Left colon (tissue), 2 donors: ENCODE measurements at regions not wholly inside any gene's neighbourhood (a gene's known extent, or its start where the extent isn't known, plus 50 kb on each side); places are given as distances from the start of the nearest gene placed in this dataset.
"Not testable (repeated sequence)": the region's sequence is repeated elsewhere in the genome, so short reads cannot be mapped to it uniquely, and the experiment has no call there.

Experiments used
- ATAC-seq: fragments of 200-7000 bp; cut with Tn5 transposase; one replicate; pipeline ENCODE4 v1.9.1; 2020; ENCODE audit warnings: mild to moderate bottlenecking, moderate library complexity
- DNase-seq, 2 donors: peaks; one replicate each; pipeline ENCODE4 v3.0.0-alpha.2; 2020
- intact Hi-C, 2 donors: fragments of 100-400 bp; cut with DNase I in 1 of 2; cut with micrococcal nuclease in 1 of 2; formaldehyde crosslinking; loops; one replicate each; pipeline versions ENCODE4 v1.11.2 to v1.14.0; 2022; cut with DNase I, micrococcal nuclease
- donor health status: DM: no; HTN: no; CAD: no.
- donor health status: DM: yes; HTN: yes; CAD: no.

- intact Hi-C loops: no loop called here
- DNase-seq: no peak
- no peak for ATAC-seq
Observed at GRCh38 chr13:40002016-40002415, 346.6 kb downstream of the COG6 start.

- DNase-seq (no peak), ATAC-seq (no peak)
- intact Hi-C loops: no loop called here
Observed at GRCh38 chr13:40013554-40013953, 358.1 kb downstream of the COG6 start.

- intact Hi-C loops: no loop called here
- ATAC-seq (no peak), DNase-seq (no peak)
Observed at GRCh38 chr13:40016953-40017660, 361.6 kb downstream of the COG6 start.

GRCh38 chr13:40017662-40018262, 362.3 kb downstream of the COG6 start:
- intact Hi-C loops: no loop called here
- DNase-seq: no peak
- ATAC-seq: no peak

GRCh38 chr13:40023595-40024203, 368.2 kb downstream of the COG6 start:
- no peak for ATAC-seq
- intact Hi-C loops: no loop called here
- DNase-seq: no peak

GRCh38 chr13:40024204-40024966, 368.9 kb downstream of the COG6 start:
- DNase-seq (no peak), ATAC-seq (no peak)

GRCh38 chr13:40024967-40025714, 369.7 kb downstream of the COG6 start:
- intact Hi-C loops: no loop called here

More at GRCh38 chr13:40024204-40024966, 368.9 kb downstream of the COG6 start:
- intact Hi-C loops: no loop called here

GRCh38 chr13:40026174-40026585, 370.7 kb downstream of the COG6 start:
- DNase-seq (no peak), ATAC-seq (no peak)
- intact Hi-C loops: no loop called here

More at GRCh38 chr13:40024967-40025714, 369.7 kb downstream of the COG6 start:
- DNase-seq: no peak
- ATAC-seq: no peak

- no peak for ATAC-seq
- intact Hi-C loops: no loop called here
- DNase-seq: no peak
Observed at GRCh38 chr13:40026741-40027140, 371.3 kb downstream of the COG6 start.

- intact Hi-C loops: no loop called here
- ATAC-seq (no peak), DNase-seq (no peak)
Observed at GRCh38 chr13:40028446-40028845, 373.0 kb downstream of the COG6 start.

- no peak for ATAC-seq
- DNase-seq: no peak
- intact Hi-C loops: no loop called here
Observed at GRCh38 chr13:40031031-40031430, 375.6 kb downstream of the COG6 start.

- no peak for DNase-seq
- no peak for ATAC-seq
- intact Hi-C loops: no loop called here
Observed at GRCh38 chr13:40039061-40039460, 383.6 kb downstream of the COG6 start.

GRCh38 chr13:40042991-40043390, 387.5 kb downstream of the COG6 start:
- no peak for DNase-seq
- ATAC-seq: no peak
- intact Hi-C loops: no loop called here

GRCh38 chr13:40043764-40044163, 388.3 kb downstream of the COG6 start:
- ATAC-seq: no peak

GRCh38 chr13:40047322-40047771, 391.9 kb downstream of the COG6 start:
- intact Hi-C loops: no loop called here
- DNase-seq (no peak), ATAC-seq (no peak)

More at GRCh38 chr13:40043764-40044163, 388.3 kb downstream of the COG6 start:
- no peak for DNase-seq
- intact Hi-C loops: no loop called here

GRCh38 chr13:40048551-40048950, 393.1 kb downstream of the COG6 start:
- intact Hi-C loops: no loop called here
- DNase-seq (no peak), ATAC-seq (no peak)

GRCh38 chr13:40052954-40053353, 397.5 kb downstream of the COG6 start:
- intact Hi-C loops: no loop called here
- DNase-seq (no peak), ATAC-seq (no peak)

- ATAC-seq: no peak
- no peak for DNase-seq
- intact Hi-C loops: no loop called here
Observed at GRCh38 chr13:40053401-40053800, 397.9 kb downstream of the COG6 start.

- ATAC-seq, intact Hi-C loops, DNase-seq: not testable (repeated sequence)
Observed at GRCh38 chr13:40054422-40054821, 399.0 kb downstream of the COG6 start.
